Thyroid gland (tissue), 4 donors: ENCODE measurements at regions not wholly inside any gene's neighbourhood (a gene's known extent, or its start where the extent isn't known, plus 50 kb on each side); places are given as distances from the start of the nearest gene placed in this dataset.

Experiments
- DNase-seq, 2 donors: peaks; one replicate each; pipeline ENCODE4 v3.0.0-alpha.2; 2019
- H3K27ac ChIP-seq, 3 donors: fragments of 200-600 bp; sonication (generic); 1 replicate in 2 of 3; 2 replicates in 1 of 3; pipeline ENCODE4 v1.5.1; 2016 to 2019; ENCODE audit warnings: mild to moderate bottlenecking in 1 of 3, moderate library complexity in 1 of 3
- H3K27me3 ChIP-seq: fragments of 200-600 bp; sonication (generic); one replicate; pipeline ENCODE4 v1.5.1; 2019
- H3K36me3 ChIP-seq, 2 donors: fragments of 200-600 bp; sonication (generic); one replicate each; pipeline ENCODE4 v1.5.1; 2016 to 2019
- H3K4me1 ChIP-seq, 2 donors: fragments of 200-600 bp; sonication (generic); one replicate each; pipeline ENCODE4 v1.5.1; 2017 to 2019
- H3K4me3 ChIP-seq, 3 donors: fragments of 200-600 bp; sonication (generic); replicated peaks in 1 of 3; 1 replicate in 2 of 3; 2 replicates in 1 of 3; pipeline ENCODE4 v1.5.1; 2016; ENCODE audit warnings: mild to moderate bottlenecking in 1 of 3
- H3K9me3 ChIP-seq: fragments of 200-600 bp; sonication (generic); one replicate; pipeline ENCODE4 v1.5.1; 2017
- POLR2A ChIP-seq, 2 donors: fragments of 450-650 bp; IDR thresholded peaks; one replicate each; pipeline ENCODE4 v1.6.1; 2017; ENCODE audit warnings: antibody characterized with exemption in 2 of 2, mild to moderate bottlenecking in 2 of 2, moderate library complexity in 1 of 2
- WGBS, 2 donors: methylation state at CpG; one replicate each; pipeline ENCODE4 v1.1.5; 2017; 5-methylcytosine and 5-hydroxymethylcytosine counted together
- intact Hi-C: fragments of 100-400 bp; cut with DNase I; formaldehyde crosslinking; loops from one replicate; pipeline ENCODE4 v1.15.1; 2023
- TF ChIP-seq, protein P1 (sequence below), 6 experiments: fragments of 200-600 bp in 3 of 6; fragments of 450-650 bp in 3 of 6; sonication (generic) in 3 of 6; IDR thresholded peaks; one replicate each; pipeline ENCODE4 v1.5.1; 2016 to 2019; ENCODE audit warnings: antibody characterized with exemption in 6 of 6, mild to moderate bottlenecking in 2 of 6, inconsistent platforms in 1 of 6, moderate library complexity in 1 of 6

DNA sequence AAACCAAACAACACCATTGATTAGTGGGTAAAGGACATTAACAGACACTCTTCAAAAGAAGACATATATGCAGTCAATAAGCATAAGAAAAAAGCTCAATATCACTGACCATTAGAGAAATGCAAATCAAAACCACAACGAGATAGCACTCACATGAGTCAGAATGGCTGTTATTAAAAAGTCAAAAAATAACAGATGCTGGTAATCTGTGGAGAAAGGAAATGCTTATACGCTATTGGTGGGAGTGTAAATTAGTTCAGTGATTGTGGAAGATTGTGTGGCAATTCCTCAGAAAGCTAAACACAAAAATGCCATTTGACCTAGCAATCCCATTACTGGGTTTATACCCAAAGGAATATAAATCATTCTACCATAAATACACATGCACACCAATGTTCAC, 182.6 kb downstream of the TRPC6 start:
- intact Hi-C loops = no loop called here
- Histone ChIP-seq H3K27ac (no peak overlapping the region), H3K4me3 (no peak overlapping the region), H3K36me3 (no peaks in the 10 kb centered on the region), H3K4me1 (no peaks in the 10 kb centered on the region), H3K9me3 (no peaks in the 10 kb centered on the region), H3K27me3 (no peaks in the 10 kb centered on the region)
- WGBS, 2 donors = 83 to 85% methylated on average over 2 of the region's 2 CpGs
- no peak for DNase-seq
- TF ChIP-seq POLR2A (IDR thresholded peaks at IDR 0.05) = no peak
- TF ChIP-seq, protein P1, sequence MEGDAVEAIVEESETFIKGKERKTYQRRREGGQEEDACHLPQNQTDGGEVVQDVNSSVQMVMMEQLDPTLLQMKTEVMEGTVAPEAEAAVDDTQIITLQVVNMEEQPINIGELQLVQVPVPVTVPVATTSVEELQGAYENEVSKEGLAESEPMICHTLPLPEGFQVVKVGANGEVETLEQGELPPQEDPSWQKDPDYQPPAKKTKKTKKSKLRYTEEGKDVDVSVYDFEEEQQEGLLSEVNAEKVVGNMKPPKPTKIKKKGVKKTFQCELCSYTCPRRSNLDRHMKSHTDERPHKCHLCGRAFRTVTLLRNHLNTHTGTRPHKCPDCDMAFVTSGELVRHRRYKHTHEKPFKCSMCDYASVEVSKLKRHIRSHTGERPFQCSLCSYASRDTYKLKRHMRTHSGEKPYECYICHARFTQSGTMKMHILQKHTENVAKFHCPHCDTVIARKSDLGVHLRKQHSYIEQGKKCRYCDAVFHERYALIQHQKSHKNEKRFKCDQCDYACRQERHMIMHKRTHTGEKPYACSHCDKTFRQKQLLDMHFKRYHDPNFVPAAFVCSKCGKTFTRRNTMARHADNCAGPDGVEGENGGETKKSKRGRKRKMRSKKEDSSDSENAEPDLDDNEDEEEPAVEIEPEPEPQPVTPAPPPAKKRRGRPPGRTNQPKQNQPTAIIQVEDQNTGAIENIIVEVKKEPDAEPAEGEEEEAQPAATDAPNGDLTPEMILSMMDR (IDR thresholded peaks at IDR 0.05) = no peak

DNA sequence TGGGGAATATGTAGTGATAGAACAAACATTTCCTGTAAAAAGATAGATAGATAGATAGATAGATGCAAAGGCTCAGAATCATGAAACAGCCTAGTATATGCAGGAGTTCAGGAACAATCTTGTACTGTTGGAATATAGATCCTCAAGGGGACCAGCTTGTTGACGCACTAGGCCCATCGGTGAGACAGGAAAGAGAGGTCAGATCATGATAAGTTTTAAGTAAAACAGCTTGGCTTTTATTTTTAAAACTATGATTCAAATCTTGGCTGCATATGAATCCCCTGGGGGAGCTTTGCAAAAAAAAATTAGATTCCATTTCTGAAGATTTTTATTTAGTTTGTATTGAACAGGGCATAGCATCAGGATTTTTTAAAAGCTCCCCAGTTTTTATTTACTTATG, 185.8 kb downstream of the TRPC6 start:
- TF ChIP-seq POLR2A (IDR thresholded peaks at IDR 0.05) = no peak
- TF ChIP-seq, protein P1 (IDR thresholded peaks at IDR 0.05) = no peak
- Histone ChIP-seq H3K27ac (peak overlapping the region in 1 of 3 donors; percentile 50), H3K4me3 (no peak overlapping the region), H3K36me3 (no peaks in the 10 kb centered on the region), H3K4me1 (no peaks in the 10 kb centered on the region), H3K27me3 (no peaks in the 10 kb centered on the region), H3K9me3 (no peaks in the 10 kb centered on the region)
- intact Hi-C loops = no loop called here
- 44 to 58% methylated on average over 2 of the region's 2 CpGs for WGBS, 2 donors
- no peak for DNase-seq

DNA sequence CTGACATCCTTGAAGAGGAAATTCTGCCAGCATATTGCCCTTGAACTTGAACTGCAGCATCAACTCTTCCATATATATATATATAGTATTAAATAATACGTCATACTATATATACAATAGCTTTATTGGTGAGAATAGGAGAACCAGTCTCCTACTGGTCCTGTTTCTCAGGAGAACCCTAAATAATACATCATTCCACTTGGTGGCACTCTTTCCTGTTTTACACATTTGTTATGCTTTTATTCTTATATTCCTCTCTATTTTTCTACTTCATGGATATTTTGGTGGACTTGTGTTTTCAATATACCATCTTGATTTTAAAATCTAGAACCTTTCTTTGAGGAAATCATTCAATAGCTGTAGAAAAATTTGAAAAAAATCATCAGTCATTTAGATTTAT, 193.3 kb downstream of the TRPC6 start:
- 68 to 80% methylated on average over 1 of the region's 1 CpG for WGBS, 2 donors
- Histone ChIP-seq H3K27me3 (no peaks in the 10 kb centered on the region), H3K9me3 (no peaks in the 10 kb centered on the region), H3K4me1 (no peaks in the 10 kb centered on the region), H3K27ac (no peak overlapping the region), H3K36me3 (no peaks in the 10 kb centered on the region), H3K4me3 (no peak overlapping the region)
- DNase-seq = no peak
- intact Hi-C loops = no loop called here
- TF ChIP-seq POLR2A (IDR thresholded peaks at IDR 0.05) = no peak
- TF ChIP-seq, protein P1 (IDR thresholded peaks at IDR 0.05) = peak in 1 of 6 experiments; percentile 15

DNA sequence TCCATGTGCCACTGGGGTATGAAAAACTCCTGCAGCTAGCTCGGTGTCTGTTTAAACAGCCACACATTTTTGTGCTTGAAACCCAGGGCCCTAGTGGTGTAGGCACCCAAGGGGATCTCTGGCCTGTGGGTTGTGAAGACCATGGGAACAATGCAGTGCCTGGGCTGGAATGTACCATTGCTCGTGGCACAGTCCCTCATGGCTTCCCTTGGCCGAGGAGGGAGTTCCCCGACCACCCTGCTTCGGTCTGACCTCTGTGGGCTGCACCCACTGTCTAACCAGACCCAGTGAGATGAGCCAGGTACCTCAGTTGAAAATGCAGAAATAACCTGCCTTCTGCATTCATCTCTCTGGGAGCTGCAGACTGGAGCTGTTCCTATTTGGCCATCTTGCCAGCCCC, 214.0 kb downstream of the TRPC6 start:
- TF ChIP-seq, protein P1 (IDR thresholded peaks at IDR 0.05) = no peak
- no peak for TF ChIP-seq POLR2A (IDR thresholded peaks at IDR 0.05)
- Histone ChIP-seq H3K9me3 (no peaks in the 10 kb centered on the region), H3K27me3 (no peaks in the 10 kb centered on the region), H3K4me3 (no peak overlapping the region), H3K27ac (no peak overlapping the region), H3K36me3 (no peaks in the 10 kb centered on the region), H3K4me1 (no peaks in the 10 kb centered on the region)
- DNase-seq = no peak
- intact Hi-C loops = no loop called here
- 68 to 88% methylated on average over 5 of the region's 5 CpGs for WGBS, 2 donors

DNA sequence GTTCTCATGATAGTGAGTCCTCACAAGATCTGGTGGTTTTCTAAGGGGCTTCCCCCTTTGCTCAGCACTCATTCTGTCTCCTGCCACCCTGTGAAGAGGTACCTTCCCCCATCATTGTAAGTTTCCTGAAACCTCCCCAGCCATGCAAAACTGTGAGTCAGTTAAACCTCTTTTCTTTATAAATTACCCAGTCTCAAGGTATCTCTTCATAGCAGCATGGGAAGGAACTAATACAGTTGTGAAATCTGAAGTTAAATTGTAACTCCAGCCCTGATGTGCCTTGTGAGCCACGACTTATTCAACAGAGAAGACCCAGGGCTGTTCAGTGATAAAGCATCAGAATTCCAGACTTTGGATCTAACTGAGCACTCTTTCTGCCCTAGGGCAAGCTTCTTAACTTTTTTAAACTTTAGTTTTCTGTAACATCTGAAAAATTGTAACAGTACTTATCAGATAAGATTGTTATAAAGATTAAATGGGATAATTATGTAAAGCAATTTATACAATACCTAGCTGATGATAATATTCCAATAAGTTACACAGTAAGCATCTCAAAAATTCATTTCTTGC, 220.0 kb downstream of the TRPC6 start:
- no peak for DNase-seq
- intact Hi-C loops = no loop called here
- no peaks in the 10 kb centered on the region for H3K36me3 ChIP-seq
- no peaks in the 10 kb centered on the region for H3K27me3 ChIP-seq
- no peak overlapping the region for H3K4me3 ChIP-seq
- no peak for TF ChIP-seq POLR2A (IDR thresholded peaks at IDR 0.05)
- TF ChIP-seq, protein P1 (IDR thresholded peaks at IDR 0.05) = no peak
- WGBS, 2 donors = 63 to 81% methylated on average over 1 of the region's 1 CpG
- H3K4me1 ChIP-seq = no peaks in the 10 kb centered on the region
- no peak overlapping the region for H3K27ac ChIP-seq
- H3K9me3 ChIP-seq = no peaks in the 10 kb centered on the region
